ENCODE measurements at regions not wholly inside any gene's neighbourhood (a gene's known extent, or its start where the extent isn't known, plus 50 kb on each side); places are given as distances from the start of the nearest gene placed in this dataset.

DNA sequence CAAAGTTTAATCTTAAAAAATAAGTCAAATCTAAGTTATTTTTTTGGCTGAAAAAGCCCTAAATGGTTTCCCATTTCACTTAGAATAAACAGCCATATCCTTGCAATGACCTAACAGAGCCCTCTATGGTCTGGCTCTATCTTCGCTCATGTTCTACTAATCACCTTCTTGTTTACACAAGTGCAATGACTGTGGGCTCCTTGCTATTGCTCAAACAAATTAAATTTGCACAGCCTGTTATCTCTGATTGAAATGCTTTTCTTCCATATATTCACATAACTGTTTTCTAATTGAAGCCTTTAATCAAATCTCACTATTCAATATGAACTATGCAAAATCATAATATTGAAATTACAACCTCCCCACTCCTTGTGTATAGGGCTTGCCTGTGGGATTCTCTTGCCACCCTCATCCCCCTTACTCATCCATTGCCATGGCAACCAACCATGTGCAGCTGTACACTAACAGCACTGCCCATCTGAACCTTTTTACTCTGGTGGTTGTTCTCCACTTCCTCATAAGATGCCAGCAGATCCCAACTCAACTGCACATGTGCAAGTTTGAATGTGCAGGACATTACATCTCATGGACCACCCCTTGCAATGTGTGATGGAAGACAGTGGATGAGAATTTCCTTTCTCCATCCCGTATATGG, 1083.2 kb downstream of the SOCS6 start:
- TF ChIP-seq POLR2AphosphoS5 (IDR thresholded peaks at IDR 0.05; ENCODE audit: low read depth, low read length) = no peak
- TF ChIP-seq, protein P1, sequence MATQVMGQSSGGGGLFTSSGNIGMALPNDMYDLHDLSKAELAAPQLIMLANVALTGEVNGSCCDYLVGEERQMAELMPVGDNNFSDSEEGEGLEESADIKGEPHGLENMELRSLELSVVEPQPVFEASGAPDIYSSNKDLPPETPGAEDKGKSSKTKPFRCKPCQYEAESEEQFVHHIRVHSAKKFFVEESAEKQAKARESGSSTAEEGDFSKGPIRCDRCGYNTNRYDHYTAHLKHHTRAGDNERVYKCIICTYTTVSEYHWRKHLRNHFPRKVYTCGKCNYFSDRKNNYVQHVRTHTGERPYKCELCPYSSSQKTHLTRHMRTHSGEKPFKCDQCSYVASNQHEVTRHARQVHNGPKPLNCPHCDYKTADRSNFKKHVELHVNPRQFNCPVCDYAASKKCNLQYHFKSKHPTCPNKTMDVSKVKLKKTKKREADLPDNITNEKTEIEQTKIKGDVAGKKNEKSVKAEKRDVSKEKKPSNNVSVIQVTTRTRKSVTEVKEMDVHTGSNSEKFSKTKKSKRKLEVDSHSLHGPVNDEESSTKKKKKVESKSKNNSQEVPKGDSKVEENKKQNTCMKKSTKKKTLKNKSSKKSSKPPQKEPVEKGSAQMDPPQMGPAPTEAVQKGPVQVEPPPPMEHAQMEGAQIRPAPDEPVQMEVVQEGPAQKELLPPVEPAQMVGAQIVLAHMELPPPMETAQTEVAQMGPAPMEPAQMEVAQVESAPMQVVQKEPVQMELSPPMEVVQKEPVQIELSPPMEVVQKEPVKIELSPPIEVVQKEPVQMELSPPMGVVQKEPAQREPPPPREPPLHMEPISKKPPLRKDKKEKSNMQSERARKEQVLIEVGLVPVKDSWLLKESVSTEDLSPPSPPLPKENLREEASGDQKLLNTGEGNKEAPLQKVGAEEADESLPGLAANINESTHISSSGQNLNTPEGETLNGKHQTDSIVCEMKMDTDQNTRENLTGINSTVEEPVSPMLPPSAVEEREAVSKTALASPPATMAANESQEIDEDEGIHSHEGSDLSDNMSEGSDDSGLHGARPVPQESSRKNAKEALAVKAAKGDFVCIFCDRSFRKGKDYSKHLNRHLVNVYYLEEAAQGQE (IDR thresholded peaks at IDR 0.05; ENCODE audit: insufficient read depth in 1 of 2, low read depth in 2 of 2, low read length in 2 of 2) = no peak
- no peak for TF ChIP-seq TAF1 (IDR thresholded peaks at IDR 0.05; ENCODE audit: borderline replicate concordance, insufficient read depth, low read length)
- TF ChIP-seq FOXP2 (optimal IDR thresholded peaks at IDR 0.05; ENCODE audit: borderline replicate concordance, extremely low read depth, extremely low read length, insufficient read depth) = no peak
- no peak for TF ChIP-seq SIN3A (IDR thresholded peaks at IDR 0.05; ENCODE audit: borderline replicate concordance, insufficient read depth, low read length)

DNA sequence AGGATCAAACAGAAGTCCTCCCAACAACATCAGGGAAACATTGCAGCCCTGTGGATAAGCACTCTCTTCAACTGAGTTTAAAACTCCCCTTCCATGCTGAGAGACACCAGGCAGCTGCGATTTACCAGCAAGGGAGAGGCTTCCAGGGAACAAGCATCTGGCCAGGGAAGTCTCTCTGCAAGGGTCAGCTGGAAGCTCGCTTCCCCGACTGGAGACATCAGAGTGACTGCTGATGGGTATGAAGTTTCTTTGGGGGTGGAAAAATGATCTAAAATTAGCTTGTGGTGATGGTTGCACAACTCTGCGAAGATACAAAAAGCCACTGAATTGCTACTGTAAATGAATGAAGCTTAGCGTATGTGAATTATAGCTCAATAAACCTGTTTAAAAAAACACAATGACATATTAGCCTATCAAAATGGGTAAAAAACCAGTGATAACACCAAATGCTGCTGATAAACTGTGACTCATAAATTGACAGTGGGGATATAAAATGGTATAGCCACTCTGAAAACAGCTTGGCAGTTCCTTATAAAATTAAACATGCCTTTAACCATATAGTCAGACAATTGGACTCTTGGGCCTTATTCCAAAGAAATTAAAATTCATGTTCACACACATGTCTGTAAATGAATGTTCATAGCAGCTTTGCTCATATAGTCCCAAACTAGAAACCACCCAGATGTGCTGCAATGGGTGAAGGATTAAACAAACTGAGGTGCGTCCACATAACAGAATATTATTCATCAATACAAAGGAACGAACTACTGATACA, 1082.0 kb downstream of the SOCS6 start:
- TF ChIP-seq SIN3A (IDR thresholded peaks at IDR 0.05; ENCODE audit: borderline replicate concordance, insufficient read depth, low read length) (no peak), FOXP2 (optimal IDR thresholded peaks at IDR 0.05; ENCODE audit: borderline replicate concordance, extremely low read depth, extremely low read length, insufficient read depth) (no peak), TAF1 (IDR thresholded peaks at IDR 0.05; ENCODE audit: borderline replicate concordance, insufficient read depth, low read length) (no peak)
- TF ChIP-seq, protein P1 (IDR thresholded peaks at IDR 0.05; ENCODE audit: insufficient read depth in 1 of 2, low read depth in 2 of 2, low read length in 2 of 2) = no peak

DNA sequence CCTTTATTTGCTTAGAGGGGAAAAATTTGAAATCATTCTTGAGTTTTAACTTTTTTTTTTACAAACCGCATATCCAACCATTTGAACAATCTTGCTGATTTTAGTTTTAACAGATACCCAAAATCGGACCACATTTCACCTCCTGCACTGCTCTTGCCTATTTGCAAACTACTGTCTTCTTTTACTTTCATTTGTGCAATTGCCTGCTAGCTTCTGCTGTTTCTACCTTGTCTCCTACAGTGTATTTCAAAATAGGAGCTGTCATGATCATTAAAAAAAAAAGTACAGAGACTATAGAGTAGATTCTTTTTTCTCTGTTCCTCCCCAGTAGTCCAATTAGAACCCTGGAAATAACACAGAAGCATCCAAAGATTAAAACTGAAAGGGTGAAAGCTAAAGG, 1081.2 kb downstream of the SOCS6 start:
- TF ChIP-seq SIN3A (IDR thresholded peaks at IDR 0.05; ENCODE audit: borderline replicate concordance, insufficient read depth, low read length) (no peak), POLR2AphosphoS5 (IDR thresholded peaks at IDR 0.05; ENCODE audit: low read depth, low read length) (no peak), TAF1 (IDR thresholded peaks at IDR 0.05; ENCODE audit: borderline replicate concordance, insufficient read depth, low read length) (no peak), FOXP2 (optimal IDR thresholded peaks at IDR 0.05; ENCODE audit: borderline replicate concordance, extremely low read depth, extremely low read length, insufficient read depth) (no peak)
- TF ChIP-seq, protein P1 (IDR thresholded peaks at IDR 0.05; ENCODE audit: insufficient read depth in 1 of 2, low read depth in 2 of 2, low read length in 2 of 2) = no peak

DNA sequence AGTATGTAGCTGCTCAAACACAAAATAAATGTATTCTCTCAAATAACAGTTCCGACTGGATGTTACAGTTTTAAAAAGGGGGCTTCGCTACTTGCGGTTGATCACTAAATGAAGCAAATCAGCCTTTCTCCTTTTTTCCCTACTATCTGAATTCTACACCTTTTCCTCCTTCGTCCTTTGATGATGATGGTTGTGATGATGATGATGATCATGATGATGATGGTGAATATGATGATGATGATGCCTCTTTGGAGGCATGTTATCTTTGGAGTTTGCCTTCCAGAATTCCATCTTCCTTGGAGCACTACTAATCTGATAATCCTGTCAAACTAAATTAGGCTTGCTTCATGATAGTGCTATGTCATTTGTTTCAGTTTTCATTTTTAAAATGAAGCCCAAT, 1073.3 kb downstream of the SOCS6 start:
- TF ChIP-seq SIN3A (IDR thresholded peaks at IDR 0.05; ENCODE audit: borderline replicate concordance, insufficient read depth, low read length) = no peak
- TF ChIP-seq, protein P1 (IDR thresholded peaks at IDR 0.05; ENCODE audit: insufficient read depth in 1 of 2, low read depth in 2 of 2, low read length in 2 of 2) = no peak
- TF ChIP-seq FOXP2 (optimal IDR thresholded peaks at IDR 0.05; ENCODE audit: borderline replicate concordance, extremely low read depth, extremely low read length, insufficient read depth) = no peak
- TF ChIP-seq TAF1 (IDR thresholded peaks at IDR 0.05; ENCODE audit: borderline replicate concordance, insufficient read depth, low read length) = no peak
- TF ChIP-seq POLR2AphosphoS5 (IDR thresholded peaks at IDR 0.05; ENCODE audit: low read depth, low read length) = no peak

Data from PFSK-1 (cell line).